Naive thymus-derived CD4-positive, alpha-beta T cell (primary cell): ENCODE measurements at regions not wholly inside any gene's neighbourhood (a gene's known extent, or its start where the extent isn't known, plus 50 kb on each side); places are given as distances from the start of the nearest gene placed in this dataset.
"Not testable (repeated sequence)": the region's sequence is repeated elsewhere in the genome, so short reads cannot be mapped to it uniquely, and the experiment has no call there.

Experiments used
- ATAC-seq: fragments of 150-1000 bp; cut with Tn5 transposase; 2 replicates; pipeline ENCODE4 v1.10.0; 2021; ENCODE audit warnings: mild to moderate bottlenecking, moderate library complexity
- CTCF ChIA-PET: fragments of 350-600 bp; sonication (Branson Sonifier 250); formaldehyde crosslinking; loops from one replicate; lab custom pipeline; 2021; ENCODE audit warnings: antibody characterized with exemption; lab: Charles Lee
- POLR2A ChIA-PET: fragments of 350-600 bp; sonication (Branson Sonifier 250); formaldehyde crosslinking; loops from one replicate; lab custom pipeline; 2021; ENCODE audit warnings: antibody characterized with exemption, inconsistent platforms; lab: Charles Lee
- DNase-seq, 9 donors: peaks; one replicate each; pipeline versions ENCODE4 v3.0.0 to v3.0.0-alpha.2; 2020 to 2022; ENCODE audit warnings: mixed read lengths in 1 of 9
- H3K27ac ChIP-seq: one replicate; pipeline ENCODE4 v1.7.0; 2013; ENCODE audit warnings: mild to moderate bottlenecking, low read depth, low read length, moderate library complexity
- H3K27me3 ChIP-seq, 2 donors: one replicate each; pipeline ENCODE4 v1.7.0; 2013; ENCODE audit warnings: low read length in 2 of 2, mild to moderate bottlenecking in 2 of 2, moderate library complexity in 2 of 2; ENCODE audit not compliant: control insufficient read depth in 2 of 2, insufficient read depth in 2 of 2
- H3K36me3 ChIP-seq, 3 experiments: 1 replicate in 2 of 3; 2 replicates in 1 of 3; pipeline ENCODE4 v1.7.0; 2013; ENCODE audit warnings: low read length in 3 of 3, mild to moderate bottlenecking in 3 of 3, moderate library complexity in 1 of 3; ENCODE audit not compliant: insufficient read depth in 3 of 3, control insufficient read depth in 2 of 3
- H3K4me1 ChIP-seq, 2 donors: one replicate each; pipeline ENCODE4 v1.7.0; 2013; ENCODE audit warnings: low read length in 2 of 2, mild to moderate bottlenecking in 2 of 2, moderate library complexity in 1 of 2; ENCODE audit not compliant: control insufficient read depth in 2 of 2, insufficient read depth in 2 of 2
- H3K4me3 ChIP-seq: 2 replicates; pipeline ENCODE4 v1.7.0; 2013; ENCODE audit warnings: mild to moderate bottlenecking, low read length
- H3K9me3 ChIP-seq, 3 experiments: 1 replicate in 2 of 3; 2 replicates in 1 of 3; pipeline ENCODE4 v1.7.0; 2013; ENCODE audit warnings: low read length in 3 of 3; ENCODE audit not compliant: control insufficient read depth in 2 of 3
- H3K27ac Mint-ChIP-seq, 9 donors: one replicate each; pipeline ENCODE4 v1.8.0; 2020 to 2022; ENCODE audit warnings: mixed read lengths in 9 of 9, mild to moderate bottlenecking in 8 of 9, moderate library complexity in 5 of 9, inconsistent platforms in 2 of 9
- H3K27me3 Mint-ChIP-seq, 5 donors: one replicate each; pipeline ENCODE4 v1.8.0; 2021 to 2022; ENCODE audit warnings: mixed read lengths in 5 of 5, mild to moderate bottlenecking in 1 of 5
- H3K36me3 Mint-ChIP-seq, 5 donors: one replicate each; pipeline ENCODE4 v1.8.0; 2020 to 2022; ENCODE audit warnings: mixed read lengths in 5 of 5, mild to moderate bottlenecking in 3 of 5, inconsistent platforms in 1 of 5
- H3K4me1 Mint-ChIP-seq, 7 donors: one replicate each; pipeline ENCODE4 v1.8.0; 2020 to 2022; ENCODE audit warnings: mixed read lengths in 7 of 7, mild to moderate bottlenecking in 3 of 7, inconsistent platforms in 1 of 7
- H3K4me3 Mint-ChIP-seq, 10 donors: one replicate each; pipeline ENCODE4 v1.8.0; 2020 to 2022; ENCODE audit warnings: mild to moderate bottlenecking in 10 of 10, mixed read lengths in 10 of 10, moderate library complexity in 6 of 10, inconsistent platforms in 2 of 10
- H3K9me3 Mint-ChIP-seq, 11 donors: one replicate each; pipeline ENCODE4 v1.8.0; 2020 to 2022; ENCODE audit warnings: mixed read lengths in 11 of 11, mild to moderate bottlenecking in 4 of 11, inconsistent platforms in 1 of 11, moderate library complexity in 1 of 11
- intact Hi-C, 2 donors: fragments of 100-400 bp; cut with micrococcal nuclease; formaldehyde crosslinking; loops; one replicate each; pipeline ENCODE4 v1.15.1; 2023

- H3K27ac ChIP-seq, H3K27me3 Mint-ChIP-seq, H3K9me3 ChIP-seq, H3K36me3 ChIP-seq, ATAC-seq, H3K4me3 ChIP-seq, H3K27me3 ChIP-seq, H3K4me3 Mint-ChIP-seq, H3K27ac Mint-ChIP-seq, intact Hi-C loops, H3K4me1 Mint-ChIP-seq, H3K36me3 Mint-ChIP-seq, DNase-seq, POLR2A ChIA-PET, H3K4me1 ChIP-seq, CTCF ChIA-PET, H3K9me3 Mint-ChIP-seq: not testable (repeated sequence)
Measured at GRCh38 chr17:46440665-46441064, 71.6 kb upstream of the LRRC37A2 start.

GRCh38 chr17:46434450-46435062 lies 73.0 kb upstream of the ARL17B start:
- H3K4me1 Mint-ChIP-seq, POLR2A ChIA-PET, H3K9me3 ChIP-seq, intact Hi-C loops, DNase-seq, H3K4me1 ChIP-seq, H3K4me3 ChIP-seq, ATAC-seq, H3K27ac ChIP-seq, H3K36me3 Mint-ChIP-seq, H3K36me3 ChIP-seq, H3K27me3 ChIP-seq, H3K27ac Mint-ChIP-seq, H3K9me3 Mint-ChIP-seq, H3K27me3 Mint-ChIP-seq, CTCF ChIA-PET, H3K4me3 Mint-ChIP-seq: not testable (repeated sequence)

GRCh38 chr17:46430300-46430699 lies 68.7 kb upstream of the ARL17B start:
- H3K4me3 Mint-ChIP-seq, POLR2A ChIA-PET, intact Hi-C loops, H3K4me1 ChIP-seq, H3K9me3 ChIP-seq, H3K9me3 Mint-ChIP-seq, H3K4me3 ChIP-seq, H3K27me3 Mint-ChIP-seq, CTCF ChIA-PET, DNase-seq, H3K36me3 ChIP-seq, H3K4me1 Mint-ChIP-seq, ATAC-seq, H3K27ac ChIP-seq, H3K27me3 ChIP-seq, H3K27ac Mint-ChIP-seq, H3K36me3 Mint-ChIP-seq: not testable (repeated sequence)

GRCh38 chr17:46429675-46430074 lies 68.1 kb upstream of the ARL17B start:
- H3K27me3 Mint-ChIP-seq, H3K27ac ChIP-seq, intact Hi-C loops, H3K4me3 Mint-ChIP-seq, POLR2A ChIA-PET, CTCF ChIA-PET, DNase-seq, ATAC-seq, H3K4me3 ChIP-seq, H3K4me1 Mint-ChIP-seq, H3K36me3 Mint-ChIP-seq, H3K9me3 Mint-ChIP-seq, H3K9me3 ChIP-seq, H3K4me1 ChIP-seq, H3K27me3 ChIP-seq, H3K36me3 ChIP-seq, H3K27ac Mint-ChIP-seq: not testable (repeated sequence)

GRCh38 chr17:46424187-46424884 lies 62.8 kb upstream of the ARL17B start:
- intact Hi-C loops, H3K9me3 Mint-ChIP-seq, H3K4me3 Mint-ChIP-seq, H3K27me3 ChIP-seq, H3K27me3 Mint-ChIP-seq, H3K4me1 ChIP-seq, H3K4me1 Mint-ChIP-seq, POLR2A ChIA-PET, CTCF ChIA-PET, H3K9me3 ChIP-seq, H3K4me3 ChIP-seq, H3K36me3 ChIP-seq, H3K27ac Mint-ChIP-seq, H3K27ac ChIP-seq, H3K36me3 Mint-ChIP-seq, ATAC-seq: not testable (repeated sequence)
- DNase-seq, result peak in 5 of 9 donors; percentile 0 to 21 (median 10)

- H3K27me3 Mint-ChIP-seq, H3K36me3 ChIP-seq, H3K4me3 Mint-ChIP-seq, H3K27ac ChIP-seq, H3K27ac Mint-ChIP-seq, H3K9me3 Mint-ChIP-seq, H3K4me3 ChIP-seq, H3K4me1 Mint-ChIP-seq, DNase-seq, H3K4me1 ChIP-seq, H3K36me3 Mint-ChIP-seq, H3K27me3 ChIP-seq, CTCF ChIA-PET, intact Hi-C loops, POLR2A ChIA-PET, H3K9me3 ChIP-seq: not testable (repeated sequence)
- peak; percentile 58 for ATAC-seq
Measured at GRCh38 chr17:46417907-46418306, 56.3 kb upstream of the ARL17B start.

GRCh38 chr17:46417261-46417660 lies 55.7 kb upstream of the ARL17B start:
- H3K4me1 Mint-ChIP-seq, H3K4me3 Mint-ChIP-seq, ATAC-seq, H3K36me3 ChIP-seq, H3K27ac Mint-ChIP-seq, H3K4me3 ChIP-seq, H3K27me3 ChIP-seq, H3K27me3 Mint-ChIP-seq, H3K27ac ChIP-seq, intact Hi-C loops, H3K9me3 ChIP-seq, CTCF ChIA-PET, H3K9me3 Mint-ChIP-seq, DNase-seq, H3K36me3 Mint-ChIP-seq, H3K4me1 ChIP-seq, POLR2A ChIA-PET: not testable (repeated sequence)
